H1 (cell line): ENCODE measurements at regions not wholly inside any gene's neighbourhood (a gene's known extent, or its start where the extent isn't known, plus 50 kb on each side); places are given as distances from the start of the nearest gene placed in this dataset.

Source experiments
- CTCF ChIA-PET: fragments of 300-600 bp; sonication (Branson Sonifier 250); formaldehyde crosslinking; loops from one replicate; lab custom pipeline; 2021; ENCODE audit not compliant: partially characterized antibody; lab: Charles Lee
- POLR2A ChIA-PET: fragments of 300-600 bp; sonication (Branson Sonifier 250); formaldehyde crosslinking; loops from one replicate; lab custom pipeline; 2021; ENCODE audit warnings: inconsistent platforms; ENCODE audit not compliant: partially characterized antibody; lab: Charles Lee
- DNase-seq, 2 experiments: peaks; one replicate each; pipeline versions ENCODE4 v3.0.0 to v3.0.0-alpha.2; 2010 to 2022; ENCODE audit warnings: low spot score in 2 of 2, low read depth in 1 of 2, mixed read lengths in 1 of 2
- FAIRE-seq: peaks from 2 replicates; lab custom pipeline; 2011; peaks lifted over from hg19 to GRCh38; lab: Jason Lieb, UNC
- H2AFZ ChIP-seq: 2 replicates; pipeline ENCODE4 v1.8.1; 2012; ENCODE audit warnings: low read length, inconsistent platforms
- H2AK5ac ChIP-seq: 2 replicates; pipeline ENCODE4 v1.6.1; 2013; ENCODE audit warnings: low read depth, low read length
- H2BK120ac ChIP-seq: replicated peaks from 2 replicates; pipeline ENCODE3; 2013; ENCODE audit warnings: low read depth, low read length, inconsistent platforms
- H2BK12ac ChIP-seq: 2 replicates; pipeline ENCODE4 v1.6.1; 2013; ENCODE audit warnings: low read depth, low read length
- H2BK15ac ChIP-seq: 2 replicates; pipeline ENCODE4 v1.6.1; 2013; ENCODE audit warnings: low read length
- H2BK20ac ChIP-seq: 2 replicates; pipeline ENCODE4 v1.6.1; 2013; ENCODE audit warnings: low read length
- H2BK5ac ChIP-seq: 2 replicates; pipeline ENCODE4 v1.6.1; 2013; ENCODE audit warnings: low read depth, low read length
- H3K14ac ChIP-seq: 2 replicates; pipeline ENCODE4 v1.6.1; 2013; ENCODE audit warnings: inconsistent platforms; ENCODE audit not compliant: insufficient read length
- H3K18ac ChIP-seq: 2 replicates; pipeline ENCODE4 v1.6.1; 2013; ENCODE audit warnings: low read length; ENCODE audit errors: extremely low read depth
- H3K23ac ChIP-seq: 2 replicates; pipeline ENCODE4 v1.6.1; 2013; ENCODE audit warnings: inconsistent platforms; ENCODE audit not compliant: insufficient read length
- H3K23me2 ChIP-seq: 2 replicates; pipeline ENCODE4 v1.6.1; 2013; ENCODE audit warnings: low read depth, low read length
- H3K27ac ChIP-seq: 2 replicates; pipeline ENCODE4 v1.6.1; 2011; ENCODE audit warnings: low read depth, low read length, inconsistent platforms
- H3K27me3 ChIP-seq, 4 experiments: replicated peaks in 1 of 4; 1 replicate in 1 of 4; 2 replicates in 3 of 4; pipeline versions ENCODE4 v1.6.1 to v1.8.1; 2011 to 2013; ENCODE audit warnings: low read length in 3 of 4, mild to moderate bottlenecking in 3 of 4, inconsistent platforms in 2 of 4, mixed read lengths in 2 of 4, moderate library complexity in 1 of 4; ENCODE audit not compliant: control insufficient read depth in 3 of 4, insufficient read depth in 3 of 4; ENCODE audit errors: extremely low read depth in 1 of 4
- H3K36me3 ChIP-seq, 4 experiments: 2 replicates each; pipeline versions ENCODE4 v1.6.1 to v1.8.1; 2011 to 2013; ENCODE audit warnings: mild to moderate bottlenecking in 4 of 4, low read length in 3 of 4, moderate library complexity in 2 of 4, control low read depth in 1 of 4, inconsistent platforms in 1 of 4; ENCODE audit not compliant: insufficient read depth in 4 of 4, control insufficient read depth in 2 of 4
- H3K4ac ChIP-seq: replicated peaks from 2 replicates; pipeline ENCODE3; 2013; ENCODE audit warnings: low read length, low read depth, mixed read lengths, inconsistent platforms; ENCODE audit not compliant: insufficient read length
- H3K4me1 ChIP-seq, 4 experiments: replicated peaks in 1 of 4; 1 replicate in 1 of 4; 2 replicates in 3 of 4; pipeline versions ENCODE4 v1.6.1 to v1.8.1; 2011 to 2013; ENCODE audit warnings: low read length in 3 of 4, inconsistent platforms in 2 of 4, mixed read lengths in 1 of 4; ENCODE audit not compliant: insufficient read depth in 4 of 4, control insufficient read depth in 3 of 4
- H3K4me2 ChIP-seq, 2 experiments: 2 replicates each; pipeline versions ENCODE4 v1.6.1 to v1.8.1; 2011 to 2013; ENCODE audit warnings: low read depth in 2 of 2, low read length in 2 of 2, control low read depth in 1 of 2, inconsistent platforms in 1 of 2, mild to moderate bottlenecking in 1 of 2; ENCODE audit not compliant: insufficient read depth in 1 of 2
- H3K4me3 ChIP-seq, 4 experiments: fragments of 200-600, 300-600 bp in 1 of 4; sonication (generic), shearing (Covaris generic), sonication (Bioruptor Twin) in 1 of 4; 2 replicates each; pipeline versions ENCODE4 v1.5.1 to v1.8.1; 2011 to 2016; ENCODE audit warnings: low read length in 4 of 4, low read depth in 3 of 4, control low read depth in 2 of 4, inconsistent platforms in 2 of 4, mild to moderate bottlenecking in 2 of 4, mixed read lengths in 1 of 4, moderate library complexity in 1 of 4; ENCODE audit not compliant: insufficient read depth in 2 of 4; ENCODE audit errors: extremely low read depth in 1 of 4
- H3K56ac ChIP-seq: replicated peaks from 2 replicates; pipeline ENCODE3; 2013; ENCODE audit warnings: low read depth, mild to moderate bottlenecking, mixed read lengths, low read length, inconsistent platforms; ENCODE audit not compliant: insufficient read length
- H3K79me1 ChIP-seq: 2 replicates; pipeline ENCODE4 v1.6.1; 2013; ENCODE audit warnings: low read depth, low read length, control low read depth
- H3K79me2 ChIP-seq, 2 experiments: 2 replicates each; pipeline versions ENCODE4 v1.6.1 to v1.8.1; 2012 to 2013; ENCODE audit warnings: low read length in 2 of 2, mild to moderate bottlenecking in 2 of 2, inconsistent platforms in 1 of 2; ENCODE audit not compliant: insufficient read depth in 2 of 2, control insufficient read depth in 1 of 2
- H3K9ac ChIP-seq, 4 experiments: replicated peaks in 1 of 4; 1 replicate in 1 of 4; 2 replicates in 3 of 4; pipeline versions ENCODE4 v1.6.1 to v1.8.1; 2011 to 2013; ENCODE audit warnings: low read depth in 3 of 4, low read length in 3 of 4, control low read depth in 2 of 4, mild to moderate bottlenecking in 2 of 4, moderate library complexity in 2 of 4, inconsistent platforms in 1 of 4; ENCODE audit errors: extremely low read depth in 1 of 4
- H3K9me3 ChIP-seq, 2 experiments: 2 replicates each; pipeline versions ENCODE4 v1.6.1 to v1.8.1; 2012 to 2013; ENCODE audit warnings: mild to moderate bottlenecking in 2 of 2, moderate library complexity in 2 of 2, control low read depth in 1 of 2, inconsistent platforms in 1 of 2, low read depth in 1 of 2, low read length in 1 of 2, mixed read lengths in 1 of 2; ENCODE audit not compliant: insufficient read depth in 2 of 2
- H4K20me1 ChIP-seq, 2 experiments: replicated peaks in 1 of 2; 2 replicates each; pipeline versions ENCODE3 to v1.8.1; 2011 to 2013; ENCODE audit warnings: inconsistent platforms in 2 of 2, low read length in 2 of 2, mild to moderate bottlenecking in 1 of 2; ENCODE audit not compliant: insufficient read depth in 2 of 2, control insufficient read depth in 1 of 2
- H4K5ac ChIP-seq: 2 replicates; pipeline ENCODE4 v1.6.1; 2013; ENCODE audit warnings: low read length, low read depth, mixed read lengths, inconsistent platforms; ENCODE audit not compliant: insufficient read length
- H4K8ac ChIP-seq: 2 replicates; pipeline ENCODE4 v1.8.0; 2013; ENCODE audit warnings: mild to moderate bottlenecking, moderate library complexity, low read length, inconsistent platforms; ENCODE audit not compliant: insufficient read depth; ENCODE audit errors: extremely low read depth
- H4K91ac ChIP-seq: replicated peaks from 2 replicates; pipeline ENCODE3; 2013; ENCODE audit warnings: low read length, mixed read lengths, inconsistent platforms; ENCODE audit not compliant: insufficient read length
- CTBP2 ChIP-seq: IDR thresholded peaks from 2 replicates; pipeline ENCODE4 v1.7.0; 2011; ENCODE audit warnings: borderline replicate concordance, mild to moderate bottlenecking, moderate library complexity, mixed read lengths, low read length; ENCODE audit not compliant: insufficient read depth, insufficient read length
- HDAC2 ChIP-seq, 2 experiments: fragments of 300-600 bp in 1 of 2; sonication (generic) in 1 of 2; IDR thresholded peaks; 2 replicates each; pipeline ENCODE4 v1.6.1; 2011 to 2012; ENCODE audit warnings: low read depth in 2 of 2, low read length in 2 of 2, mild to moderate bottlenecking in 2 of 2, moderate library complexity in 2 of 2, borderline replicate concordance in 1 of 2, inconsistent platforms in 1 of 2
- MAFK ChIP-seq: IDR thresholded peaks from 2 replicates; pipeline ENCODE4 v1.6.1; 2012; ENCODE audit warnings: low read depth, mild to moderate bottlenecking, improper control_type of control experiment, low read length
- WGBS, 2 experiments: shearing (Covaris generic) in 1 of 2; methylation state at CpG; one replicate each; pipeline versions ENCODE4 v1.1.6 to v1.1.7; 2013 to 2015; ENCODE audit warnings: low lambda C conversion rate in 2 of 2, mixed read lengths in 2 of 2, inconsistent platforms in 1 of 2, low coverage in 1 of 2, missing lambda C conversion rate in 1 of 2; ENCODE audit not compliant: insufficient replicate concordance in 2 of 2, insufficient coverage in 1 of 2, insufficient read length in 1 of 2; ENCODE audit errors: extremely low coverage in 1 of 2, missing lambda C conversion rate in 1 of 2; 5-methylcytosine and 5-hydroxymethylcytosine counted together

DNA sequence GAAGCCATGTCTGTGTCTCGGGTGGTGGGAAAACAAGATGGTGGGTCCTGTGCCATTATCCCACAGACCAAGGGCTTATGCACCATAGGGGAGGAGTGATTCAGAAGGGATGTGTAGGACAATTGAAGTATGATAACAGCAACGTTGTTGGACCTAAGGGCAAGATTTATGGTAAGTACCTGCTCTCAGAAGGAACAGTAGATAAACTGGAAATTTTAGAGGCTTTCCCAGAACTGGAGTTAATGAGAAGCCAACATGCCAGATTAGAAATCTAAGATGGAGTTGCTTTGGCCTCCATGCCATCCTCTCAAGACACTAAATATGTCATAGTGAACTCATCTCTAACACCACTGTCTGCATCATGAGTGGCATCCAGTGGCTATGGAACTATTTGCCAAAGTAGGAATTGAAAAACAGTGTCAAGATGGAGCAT, 84.7 kb upstream of the MYLIP start:
- Histone ChIP-seq H3K9me3 (peaks cover 12 to 16% of the 10 kb centered on the region in 2 experiments; a peak in 3 of 4 replicates), H3K4me3 (no peak overlapping the region), H3K27me3 (no peaks in the 10 kb centered on the region), H2BK5ac (no peak overlapping the region), H3K23me2 (no peaks in the 10 kb centered on the region), H3K27ac (no peak overlapping the region), H2AFZ (no peak overlapping the region), H2BK12ac (no peak overlapping the region), H2BK20ac (0 out of 2 replicates have a peak overlapping the region, but pooled peaks have one; percentile 72), H3K4me2 (no peak overlapping the region), H3K36me3 (peaks cover 0 to 6% (median 0%) of the 10 kb centered on the region in 4 experiments; a peak in 1 of 8 replicates), H2BK120ac (no peak overlapping the region), H3K14ac (no peak overlapping the region), H3K79me2 (no peaks in the 10 kb centered on the region), H4K8ac (no peak overlapping the region), H3K56ac (no peak overlapping the region), H3K18ac (no peak overlapping the region), H4K20me1 (no peaks in the 10 kb centered on the region), H3K4ac (no peak overlapping the region), H3K79me1 (no peaks in the 10 kb centered on the region), H4K5ac (no peak overlapping the region), H2AK5ac (no peak overlapping the region), H3K4me1 (no peaks in the 10 kb centered on the region), H2BK15ac (no peak overlapping the region), H4K91ac (no peak overlapping the region), H3K23ac (no peak overlapping the region), H3K9ac (no peak overlapping the region)
- DNase-seq (no peak), FAIRE-seq (no peak)
- POLR2A ChIA-PET = no interaction called here
- WGBS, 2 experiments = 90% methylated on average over 2 of the region's 2 CpGs; no CpG with 5 or more reads in 1 of the 2 experiments
- TF ChIP-seq HDAC2 (IDR thresholded peaks at IDR 0.05; ENCODE audit: borderline replicate concordance in 1 of 2, low read depth in 2 of 2, low read length in 2 of 2) (no peak), CTBP2 (no peak), MAFK (no peak)
- CTCF ChIA-PET = no interaction called here
